Activated CD4-positive, alpha-beta T cell treated with anti-CD3 and anti-CD28 coated beads for 48 hours (primary cell): ENCODE measurements at regions not wholly inside any gene's neighbourhood (a gene's known extent, or its start where the extent isn't known, plus 50 kb on each side); places are given as distances from the start of the nearest gene placed in this dataset.

Experiments
- DNase-seq: peaks from one replicate; pipeline ENCODE4 v3.0.0-alpha.2; 2020

- no peak for DNase-seq
Measured at GRCh38 chr12:18207266-18207665, 54.1 kb upstream of the PIK3C2G start.

- no peak for DNase-seq
Measured at GRCh38 chr12:18206198-18206597, 55.1 kb upstream of the PIK3C2G start.

GRCh38 chr12:18204053-18204452 is 57.3 kb upstream of the PIK3C2G start:
- no peak for DNase-seq

- DNase-seq = no peak
Measured at GRCh38 chr12:18192119-18192518, 69.2 kb upstream of the PIK3C2G start.

- no peak for DNase-seq
Measured at GRCh38 chr12:18183141-18183540, 78.2 kb upstream of the PIK3C2G start.

- DNase-seq = no peak
Measured at GRCh38 chr12:18171571-18171970, 81.6 kb upstream of the RERGL start.

- DNase-seq = no peak
Measured at GRCh38 chr12:18168016-18168415, 78.0 kb upstream of the RERGL start.

GRCh38 chr12:18165889-18166288 is 75.9 kb upstream of the RERGL start:
- no peak for DNase-seq

- DNase-seq = no peak
Measured at GRCh38 chr12:18165422-18165871, 75.5 kb upstream of the RERGL start.

GRCh38 chr12:18160901-18161300 is 70.9 kb upstream of the RERGL start:
- no peak for DNase-seq

GRCh38 chr12:18158774-18159557 is 69.0 kb upstream of the RERGL start:
- peak; percentile 19 for DNase-seq

GRCh38 chr12:18153826-18154225 is 63.8 kb upstream of the RERGL start:
- DNase-seq = no peak

GRCh38 chr12:18151036-18151435 is 61.0 kb upstream of the RERGL start:
- no peak for DNase-seq

- no peak for DNase-seq
Measured at GRCh38 chr12:18148961-18149360, 59.0 kb upstream of the RERGL start.

- DNase-seq = no peak
Measured at GRCh38 chr12:18146363-18146762, 56.4 kb upstream of the RERGL start.

- DNase-seq = no peak
Measured at GRCh38 chr12:18145924-18146323, 55.9 kb upstream of the RERGL start.

- DNase-seq = no peak
Measured at GRCh38 chr12:18141048-18141982, 51.3 kb upstream of the RERGL start.

- no peak for DNase-seq
Measured at GRCh38 chr12:18139989-18140596, 50.1 kb upstream of the RERGL start.
